Activated CD4-positive, alpha-beta T cell treated with anti-CD3 and anti-CD28 coated beads, Interleukin-10, Interleukin-2, amounts not matched to agents 100 ng/mL and 50 ng/mL, durations not matched to agents 16 hours and 8 hours (primary cell): ENCODE measurements at regions not wholly inside any gene's neighbourhood (a gene's known extent, or its start where the extent isn't known, plus 50 kb on each side); places are given as distances from the start of the nearest gene placed in this dataset.

Experiments
- DNase-seq: peaks from one replicate; pipeline ENCODE4 v3.0.0-alpha.2; 2020

- no peak for DNase-seq
Observed at GRCh38 chr13:106118050-106118449, 417.4 kb downstream of the EFNB2 start.

- DNase-seq = no peak
Observed at GRCh38 chr13:106117640-106118039, 417.8 kb downstream of the EFNB2 start.

- DNase-seq = no peak
Observed at GRCh38 chr13:106117035-106117434, 418.4 kb downstream of the EFNB2 start.

- DNase-seq = no peak
Observed at GRCh38 chr13:106115081-106115480, 420.4 kb downstream of the EFNB2 start.

GRCh38 chr13:106113796-106114195 lies 421.7 kb downstream of the EFNB2 start:
- DNase-seq = no peak

GRCh38 chr13:106112191-106112590 lies 423.3 kb downstream of the EFNB2 start:
- no peak for DNase-seq

- DNase-seq = no peak
Observed at GRCh38 chr13:106110241-106110855, 425.1 kb downstream of the EFNB2 start.

GRCh38 chr13:106109391-106109791 lies 426.1 kb downstream of the EFNB2 start:
- no peak for DNase-seq

GRCh38 chr13:106108346-106108745 lies 427.1 kb downstream of the EFNB2 start:
- no peak for DNase-seq

- no peak for DNase-seq
Observed at GRCh38 chr13:106107061-106107460, 428.4 kb downstream of the EFNB2 start.

- no peak for DNase-seq
Observed at GRCh38 chr13:106105153-106105552, 430.3 kb downstream of the EFNB2 start.

- no peak for DNase-seq
Observed at GRCh38 chr13:106104281-106104901, 431.1 kb downstream of the EFNB2 start.

GRCh38 chr13:106103779-106104178 lies 431.7 kb downstream of the EFNB2 start:
- DNase-seq = no peak

GRCh38 chr13:106102786-106103185 lies 432.7 kb downstream of the EFNB2 start:
- no peak for DNase-seq

GRCh38 chr13:106101201-106101600 lies 434.3 kb downstream of the EFNB2 start:
- no peak for DNase-seq

- DNase-seq = no peak
Observed at GRCh38 chr13:106100171-106100919, 435.1 kb downstream of the EFNB2 start.

GRCh38 chr13:106099765-106100164 lies 435.7 kb downstream of the EFNB2 start:
- no peak for DNase-seq

GRCh38 chr13:106098778-106099177 lies 436.7 kb downstream of the EFNB2 start:
- DNase-seq = no peak

GRCh38 chr13:106096661-106097092 lies 438.8 kb downstream of the EFNB2 start:
- no peak for DNase-seq

- DNase-seq = no peak
Observed at GRCh38 chr13:106095919-106096318, 439.5 kb downstream of the EFNB2 start.

GRCh38 chr13:106095406-106095805 lies 440.1 kb downstream of the EFNB2 start:
- DNase-seq = no peak

GRCh38 chr13:106090001-106090400 lies 445.5 kb downstream of the EFNB2 start:
- no peak for DNase-seq

GRCh38 chr13:106089261-106089980 lies 446.0 kb downstream of the EFNB2 start:
- no peak for DNase-seq

- no peak for DNase-seq
Observed at GRCh38 chr13:106088085-106088484, 447.4 kb downstream of the EFNB2 start.
